Naive thymus-derived CD4-positive, alpha-beta T cell (primary cell): ENCODE measurements at regions not wholly inside any gene's neighbourhood (a gene's known extent, or its start where the extent isn't known, plus 50 kb on each side); places are given as distances from the start of the nearest gene placed in this dataset.

ENCODE experiments used
- ATAC-seq: fragments of 150-1000 bp; cut with Tn5 transposase; 2 replicates; pipeline ENCODE4 v1.10.0; 2021; ENCODE audit warnings: mild to moderate bottlenecking, moderate library complexity
- CTCF ChIA-PET: fragments of 350-600 bp; sonication (Branson Sonifier 250); formaldehyde crosslinking; loops from one replicate; lab custom pipeline; 2021; ENCODE audit warnings: antibody characterized with exemption; lab: Charles Lee
- POLR2A ChIA-PET: fragments of 350-600 bp; sonication (Branson Sonifier 250); formaldehyde crosslinking; loops from one replicate; lab custom pipeline; 2021; ENCODE audit warnings: antibody characterized with exemption, inconsistent platforms; lab: Charles Lee
- DNase-seq, 9 donors: peaks; one replicate each; pipeline versions ENCODE4 v3.0.0 to v3.0.0-alpha.2; 2020 to 2022; ENCODE audit warnings: mixed read lengths in 1 of 9
- H3K27ac ChIP-seq: one replicate; pipeline ENCODE4 v1.7.0; 2013; ENCODE audit warnings: mild to moderate bottlenecking, low read depth, low read length, moderate library complexity
- H3K27me3 ChIP-seq, 2 donors: one replicate each; pipeline ENCODE4 v1.7.0; 2013; ENCODE audit warnings: low read length in 2 of 2, mild to moderate bottlenecking in 2 of 2, moderate library complexity in 2 of 2; ENCODE audit not compliant: control insufficient read depth in 2 of 2, insufficient read depth in 2 of 2
- H3K36me3 ChIP-seq, 3 experiments: 1 replicate in 2 of 3; 2 replicates in 1 of 3; pipeline ENCODE4 v1.7.0; 2013; ENCODE audit warnings: low read length in 3 of 3, mild to moderate bottlenecking in 3 of 3, moderate library complexity in 1 of 3; ENCODE audit not compliant: insufficient read depth in 3 of 3, control insufficient read depth in 2 of 3
- H3K4me1 ChIP-seq, 2 donors: one replicate each; pipeline ENCODE4 v1.7.0; 2013; ENCODE audit warnings: low read length in 2 of 2, mild to moderate bottlenecking in 2 of 2, moderate library complexity in 1 of 2; ENCODE audit not compliant: control insufficient read depth in 2 of 2, insufficient read depth in 2 of 2
- H3K4me3 ChIP-seq: 2 replicates; pipeline ENCODE4 v1.7.0; 2013; ENCODE audit warnings: mild to moderate bottlenecking, low read length
- H3K9me3 ChIP-seq, 3 experiments: 1 replicate in 2 of 3; 2 replicates in 1 of 3; pipeline ENCODE4 v1.7.0; 2013; ENCODE audit warnings: low read length in 3 of 3; ENCODE audit not compliant: control insufficient read depth in 2 of 3
- H3K27ac Mint-ChIP-seq, 9 donors: one replicate each; pipeline ENCODE4 v1.8.0; 2020 to 2022; ENCODE audit warnings: mixed read lengths in 9 of 9, mild to moderate bottlenecking in 8 of 9, moderate library complexity in 5 of 9, inconsistent platforms in 2 of 9
- H3K27me3 Mint-ChIP-seq, 5 donors: one replicate each; pipeline ENCODE4 v1.8.0; 2021 to 2022; ENCODE audit warnings: mixed read lengths in 5 of 5, mild to moderate bottlenecking in 1 of 5
- H3K36me3 Mint-ChIP-seq, 5 donors: one replicate each; pipeline ENCODE4 v1.8.0; 2020 to 2022; ENCODE audit warnings: mixed read lengths in 5 of 5, mild to moderate bottlenecking in 3 of 5, inconsistent platforms in 1 of 5
- H3K4me1 Mint-ChIP-seq, 7 donors: one replicate each; pipeline ENCODE4 v1.8.0; 2020 to 2022; ENCODE audit warnings: mixed read lengths in 7 of 7, mild to moderate bottlenecking in 3 of 7, inconsistent platforms in 1 of 7
- H3K4me3 Mint-ChIP-seq, 10 donors: one replicate each; pipeline ENCODE4 v1.8.0; 2020 to 2022; ENCODE audit warnings: mild to moderate bottlenecking in 10 of 10, mixed read lengths in 10 of 10, moderate library complexity in 6 of 10, inconsistent platforms in 2 of 10
- H3K9me3 Mint-ChIP-seq, 11 donors: one replicate each; pipeline ENCODE4 v1.8.0; 2020 to 2022; ENCODE audit warnings: mixed read lengths in 11 of 11, mild to moderate bottlenecking in 4 of 11, inconsistent platforms in 1 of 11, moderate library complexity in 1 of 11
- intact Hi-C, 2 donors: fragments of 100-400 bp; cut with micrococcal nuclease; formaldehyde crosslinking; loops; one replicate each; pipeline ENCODE4 v1.15.1; 2023

DNA sequence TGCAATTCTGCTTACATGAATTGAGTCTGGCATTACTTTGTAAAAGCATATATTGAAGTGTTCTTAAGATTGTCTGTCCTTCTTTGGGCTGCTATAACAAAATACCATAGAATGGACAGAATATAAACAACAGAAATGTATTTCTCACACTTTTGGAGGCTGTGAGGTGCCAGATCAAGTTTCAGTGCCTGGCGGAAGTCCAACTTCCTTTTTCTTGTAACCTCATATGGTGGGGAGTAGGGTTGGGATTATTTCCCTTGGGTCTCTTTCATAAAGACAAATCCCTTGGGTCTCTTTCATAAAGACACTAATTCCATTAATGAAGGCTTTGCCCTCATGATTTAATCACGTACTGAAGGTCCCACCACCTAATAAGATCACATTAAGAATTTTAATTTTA is 199.3 kb upstream of the GRID2 start:
- Mint-ChIP-seq H3K27ac (no peak overlapping the region), H3K36me3 (no peaks in the 10 kb centered on the region), H3K9me3 (peaks cover 0 to 19% (median 2%) of the 10 kb centered on the region in 11 donors), H3K27me3 (no peaks in the 10 kb centered on the region), H3K4me1 (no peaks in the 10 kb centered on the region), H3K4me3 (no peak overlapping the region)
- CTCF ChIA-PET = no interaction called here
- no peak for DNase-seq
- Histone ChIP-seq H3K9me3 (no peaks in the 10 kb centered on the region), H3K27ac (no peak overlapping the region), H3K36me3 (no peaks in the 10 kb centered on the region), H3K27me3 (no peaks in the 10 kb centered on the region), H3K4me1 (no peaks in the 10 kb centered on the region), H3K4me3 (no peak overlapping the region)
- POLR2A ChIA-PET = no interaction called here
- intact Hi-C loops = no loop called here
- ATAC-seq = no peak

DNA sequence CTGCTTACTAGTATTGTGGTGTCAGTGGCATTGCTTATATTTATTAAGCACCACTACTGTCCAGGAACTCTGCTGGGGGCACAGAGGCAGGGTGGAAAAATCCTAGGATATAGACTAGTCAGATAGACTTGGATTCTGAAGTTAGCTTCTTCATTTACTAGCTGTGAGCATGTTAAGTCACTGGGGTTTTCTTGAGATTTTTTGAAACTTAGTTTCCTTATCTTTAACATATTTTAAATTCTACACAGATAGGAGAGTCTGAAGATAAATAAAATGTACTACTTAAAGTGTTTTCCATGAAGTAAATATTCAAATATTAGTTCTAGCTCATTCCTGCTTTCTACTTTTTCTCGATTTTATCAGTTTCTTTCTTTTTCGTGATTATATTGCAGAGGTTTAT is 196.9 kb upstream of the GRID2 start:
- intact Hi-C loops = no loop called here
- DNase-seq = no peak
- Mint-ChIP-seq H3K4me3 (no peak overlapping the region), H3K4me1 (no peaks in the 10 kb centered on the region), H3K9me3 (peaks cover 0 to 9% (median 3%) of the 10 kb centered on the region in 11 donors), H3K36me3 (no peaks in the 10 kb centered on the region), H3K27ac (no peak overlapping the region), H3K27me3 (no peaks in the 10 kb centered on the region)
- no peak for ATAC-seq
- H3K9me3 ChIP-seq = no peaks in the 10 kb centered on the region
- POLR2A ChIA-PET = no interaction called here
- H3K27ac ChIP-seq = no peak overlapping the region
- H3K4me3 ChIP-seq = no peak overlapping the region
- no peaks in the 10 kb centered on the region for H3K36me3 ChIP-seq
- no peaks in the 10 kb centered on the region for H3K27me3 ChIP-seq
- CTCF ChIA-PET = no interaction called here
- H3K4me1 ChIP-seq = no peaks in the 10 kb centered on the region

DNA sequence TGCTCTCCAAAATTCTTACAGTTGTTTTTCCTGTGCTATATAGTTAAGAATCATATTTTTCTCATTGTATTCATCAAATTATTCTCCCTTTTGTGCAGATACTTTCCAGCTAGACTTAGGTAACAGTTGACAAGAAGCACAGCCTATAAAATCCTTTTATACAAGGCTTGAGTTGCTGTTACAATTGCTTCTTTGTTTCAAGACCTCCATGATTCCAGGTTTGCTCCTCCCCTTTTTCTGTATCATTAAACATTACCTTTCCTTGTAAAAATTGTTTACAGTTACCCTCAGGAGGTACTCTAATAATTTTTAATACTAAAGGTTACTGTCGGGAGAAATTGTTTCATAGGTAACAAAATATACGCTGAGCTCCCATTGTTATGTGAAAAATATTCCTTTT is 192.3 kb upstream of the GRID2 start:
- H3K9me3 ChIP-seq = no peaks in the 10 kb centered on the region
- no peak overlapping the region for H3K27ac ChIP-seq
- ChIA-PET CTCF (no interaction called here), POLR2A (no interaction called here)
- H3K27me3 Mint-ChIP-seq = no peaks in the 10 kb centered on the region
- no peaks in the 10 kb centered on the region for H3K4me1 ChIP-seq
- no peak overlapping the region for H3K27ac Mint-ChIP-seq
- H3K27me3 ChIP-seq = no peaks in the 10 kb centered on the region
- H3K9me3 Mint-ChIP-seq = peaks cover 0 to 9% (median 2%) of the 10 kb centered on the region in 11 donors
- H3K4me3 ChIP-seq = no peak overlapping the region
- intact Hi-C loops = no loop called here
- H3K36me3 ChIP-seq = no peaks in the 10 kb centered on the region
- H3K36me3 Mint-ChIP-seq = no peaks in the 10 kb centered on the region
- H3K4me3 Mint-ChIP-seq = no peak overlapping the region
- ATAC-seq = no peak
- H3K4me1 Mint-ChIP-seq = no peaks in the 10 kb centered on the region
- DNase-seq = no peak

DNA sequence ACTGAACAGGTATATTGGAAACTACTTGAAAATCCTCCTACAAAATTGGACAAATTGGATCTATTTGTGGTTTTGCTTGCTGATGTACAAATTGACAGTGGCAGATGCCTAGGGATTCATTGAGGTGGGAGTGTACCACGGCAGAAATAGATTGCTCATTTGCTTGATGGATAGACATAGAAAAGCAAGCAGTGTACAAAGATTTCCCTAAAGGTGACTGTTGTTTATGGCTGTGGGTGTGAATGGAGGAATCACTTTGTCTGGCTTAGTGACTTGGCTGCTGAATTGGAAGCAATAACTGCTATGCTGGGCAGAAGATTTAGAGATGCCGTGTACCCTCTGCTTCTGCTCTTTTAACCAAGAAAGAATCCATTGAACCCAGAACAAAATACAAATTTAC is 191.0 kb upstream of the GRID2 start:
- Histone ChIP-seq H3K9me3 (no peaks in the 10 kb centered on the region), H3K4me1 (no peaks in the 10 kb centered on the region), H3K27ac (no peak overlapping the region), H3K4me3 (no peak overlapping the region), H3K27me3 (no peaks in the 10 kb centered on the region), H3K36me3 (no peaks in the 10 kb centered on the region)
- DNase-seq (no peak), ATAC-seq (no peak)
- no peak overlapping the region for H3K4me3 Mint-ChIP-seq
- peaks cover 0 to 7% (median 3%) of the 10 kb centered on the region in 11 donors for H3K9me3 Mint-ChIP-seq
- H3K27me3 Mint-ChIP-seq = no peaks in the 10 kb centered on the region
- no peak overlapping the region for H3K27ac Mint-ChIP-seq
- ChIA-PET CTCF (no interaction called here), POLR2A (no interaction called here)
- no peaks in the 10 kb centered on the region for H3K4me1 Mint-ChIP-seq
- no peaks in the 10 kb centered on the region for H3K36me3 Mint-ChIP-seq
- intact Hi-C loops = no loop called here

DNA sequence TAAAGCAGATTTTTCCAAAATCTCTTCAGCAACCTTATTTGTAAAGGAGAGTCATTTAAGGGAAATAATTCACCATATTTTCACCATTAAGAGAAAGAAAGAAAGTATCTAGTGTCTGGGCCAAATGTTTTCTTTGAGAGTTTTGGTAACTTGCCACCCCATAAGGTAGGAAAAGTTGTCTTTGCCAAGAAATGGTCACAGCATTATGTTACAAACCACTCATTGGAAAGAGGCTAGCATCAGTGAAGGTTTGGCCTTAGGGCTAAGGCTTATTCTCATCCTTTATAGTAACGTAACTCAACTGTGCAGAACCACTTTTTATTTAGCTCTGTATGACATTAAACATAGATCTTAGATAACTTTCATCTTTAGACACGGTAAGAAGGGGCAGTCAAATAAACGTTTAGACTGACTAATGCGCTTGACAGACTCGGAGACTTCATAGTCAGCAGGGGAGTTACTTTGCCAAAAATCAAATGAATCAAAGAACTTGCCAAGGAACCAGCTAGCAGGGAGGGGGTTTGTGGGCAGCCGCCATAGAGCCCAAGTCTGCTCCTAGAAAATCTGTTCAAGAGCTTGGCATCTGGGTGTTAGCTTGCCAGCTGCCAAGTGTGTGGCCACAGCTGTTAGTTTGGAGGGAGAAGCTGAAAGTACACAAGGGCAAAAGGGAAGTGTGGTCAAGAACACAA is 182.8 kb upstream of the GRID2 start:
- CTCF ChIA-PET = no interaction called here
- no peaks in the 10 kb centered on the region for H3K4me1 ChIP-seq
- POLR2A ChIA-PET = no interaction called here
- H3K4me1 Mint-ChIP-seq = no peaks in the 10 kb centered on the region
- H3K36me3 Mint-ChIP-seq = no peaks in the 10 kb centered on the region
- H3K9me3 ChIP-seq = no peaks in the 10 kb centered on the region
- no peaks in the 10 kb centered on the region for H3K27me3 Mint-ChIP-seq
- H3K4me3 ChIP-seq = no peak overlapping the region
- no peak overlapping the region for H3K27ac Mint-ChIP-seq
- intact Hi-C loops = no loop called here
- no peak overlapping the region for H3K27ac ChIP-seq
- no peaks in the 10 kb centered on the region for H3K27me3 ChIP-seq
- H3K36me3 ChIP-seq = no peaks in the 10 kb centered on the region
- no peak overlapping the region for H3K4me3 Mint-ChIP-seq
- no peak for DNase-seq
- no peak for ATAC-seq
- peaks cover 0 to 18% (median 6%) of the 10 kb centered on the region in 11 donors for H3K9me3 Mint-ChIP-seq

DNA sequence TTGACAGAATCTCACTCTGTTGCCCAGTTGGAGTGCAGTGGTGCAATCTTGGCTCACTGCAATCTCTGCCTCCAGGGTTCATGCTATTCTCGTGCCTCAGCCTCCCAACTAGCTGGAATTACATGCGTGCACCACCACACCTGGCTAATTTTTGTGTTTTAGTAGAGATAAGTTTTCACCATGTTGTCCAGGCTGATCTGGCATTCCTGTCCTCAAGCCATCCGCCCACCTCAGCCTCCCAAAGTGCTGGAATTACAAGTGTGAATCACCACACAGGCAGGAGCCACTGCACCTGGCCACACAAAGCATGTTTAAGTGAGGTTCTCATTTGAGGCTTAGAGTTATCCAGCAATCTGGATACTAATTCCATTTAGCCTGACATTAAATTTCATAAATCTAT is 180.9 kb upstream of the GRID2 start:
- no peak overlapping the region for H3K27ac ChIP-seq
- Mint-ChIP-seq H3K36me3 (no peaks in the 10 kb centered on the region), H3K27ac (no peak overlapping the region), H3K4me3 (no peak overlapping the region), H3K4me1 (no peaks in the 10 kb centered on the region), H3K9me3 (peaks cover 2 to 24% (median 6%) of the 10 kb centered on the region in 11 donors), H3K27me3 (no peaks in the 10 kb centered on the region)
- POLR2A ChIA-PET = no interaction called here
- H3K27me3 ChIP-seq = no peaks in the 10 kb centered on the region
- H3K4me3 ChIP-seq = no peak overlapping the region
- CTCF ChIA-PET = no interaction called here
- H3K9me3 ChIP-seq = no peaks in the 10 kb centered on the region
- no peak for DNase-seq
- intact Hi-C loops = no loop called here
- no peaks in the 10 kb centered on the region for H3K4me1 ChIP-seq
- no peak for ATAC-seq
- no peaks in the 10 kb centered on the region for H3K36me3 ChIP-seq

DNA sequence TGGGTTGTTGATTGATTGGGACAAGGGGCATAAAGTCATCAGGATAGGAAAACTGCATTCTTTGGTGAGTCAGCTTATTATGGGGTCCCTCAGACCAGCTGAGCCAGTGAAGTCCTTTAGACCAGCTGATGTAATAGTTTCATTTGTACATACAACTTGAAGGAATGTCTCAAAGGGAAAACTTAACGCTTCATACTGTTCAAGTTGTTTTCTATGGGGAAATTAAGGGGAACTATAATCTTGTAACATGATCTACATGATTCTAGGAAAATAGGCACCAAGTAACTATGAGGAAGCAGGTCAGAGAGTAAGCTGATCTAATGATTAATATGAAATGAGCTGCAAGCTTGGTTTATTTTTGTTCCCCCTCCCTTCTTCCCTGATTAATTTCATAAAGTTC is 175.1 kb upstream of the GRID2 start:
- Mint-ChIP-seq H3K27ac (no peak overlapping the region), H3K9me3 (peaks cover 4 to 47% (median 21%) of the 10 kb centered on the region in 11 donors), H3K36me3 (no peaks in the 10 kb centered on the region), H3K4me3 (no peak overlapping the region), H3K27me3 (no peaks in the 10 kb centered on the region), H3K4me1 (no peaks in the 10 kb centered on the region)
- H3K27ac ChIP-seq = no peak overlapping the region
- H3K36me3 ChIP-seq = no peaks in the 10 kb centered on the region
- CTCF ChIA-PET = no interaction called here
- H3K27me3 ChIP-seq = no peaks in the 10 kb centered on the region
- no peak overlapping the region for H3K4me3 ChIP-seq
- ATAC-seq (no peak), DNase-seq (no peak)
- H3K4me1 ChIP-seq = no peaks in the 10 kb centered on the region
- intact Hi-C loops = no loop called here
- no peaks in the 10 kb centered on the region for H3K9me3 ChIP-seq
- POLR2A ChIA-PET = no interaction called here
